ENCODE measurements at regions not wholly inside any gene's neighbourhood (a gene's known extent, or its start where the extent isn't known, plus 50 kb on each side); places are given as distances from the start of the nearest gene placed in this dataset.

DNA sequence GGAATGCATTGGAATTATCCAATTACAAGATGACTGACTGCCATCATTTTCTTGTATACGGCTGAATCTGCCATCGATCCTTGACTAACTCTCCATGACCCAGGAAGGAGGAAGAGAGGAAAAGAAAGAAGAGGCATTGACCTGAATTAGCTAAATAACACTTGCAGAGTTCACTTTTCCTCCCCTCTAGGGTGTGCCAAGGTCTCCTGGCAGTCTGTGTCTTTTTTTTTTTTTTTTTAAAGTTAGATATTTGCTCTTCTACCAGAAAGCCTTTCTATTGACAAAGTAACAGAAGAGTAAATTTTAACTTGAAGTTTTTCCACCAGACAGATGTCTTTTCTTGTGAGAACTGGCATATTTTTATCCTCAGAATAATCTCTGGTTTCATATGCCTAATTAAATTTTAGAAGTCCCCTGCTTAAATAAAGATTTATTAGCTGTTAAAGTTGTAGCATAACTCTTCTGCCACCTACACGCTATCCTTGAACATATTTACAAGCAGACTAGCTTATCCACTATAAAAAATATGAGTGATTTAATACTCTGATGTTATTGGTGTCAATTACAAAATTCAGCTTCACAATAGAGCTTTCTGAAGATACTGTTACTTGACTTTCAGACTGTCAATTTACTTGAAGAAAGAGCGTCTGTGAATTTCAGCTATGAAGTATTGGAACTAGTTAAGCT, 171.7 kb upstream of the ETAA1 start:
- Histone ChIP-seq H3K27ac (ENCODE audit: insufficient read length, low read depth, low read length) (no peak overlapping the region), H3K4me1 (ENCODE audit: insufficient read depth, low read length) (no peaks in the 10 kb centered on the region), H3K14ac (ENCODE audit: insufficient read depth, low read length) (no peak overlapping the region), H4K8ac (replicated peaks; ENCODE audit: insufficient read length, low read depth, low read length) (no peak overlapping the region), H3K79me1 (ENCODE audit: insufficient read depth, low read depth, low read length, poor library complexity, severe bottlenecking) (no peaks in the 10 kb centered on the region), H3K4ac (ENCODE audit: low read depth, low read length) (no peak overlapping the region), H3K23me2 (ENCODE audit: insufficient read length, low read depth, low read length, poor library complexity, severe bottlenecking) (no peaks in the 10 kb centered on the region), H3K4me2 (ENCODE audit: insufficient read depth, insufficient read length, low read length) (no peak overlapping the region), H4K5ac (ENCODE audit: insufficient read length, low read depth, low read length) (no peak overlapping the region), H3K9ac (ENCODE audit: extremely low read depth, insufficient read length, low read length) (no peak overlapping the region), H2AK5ac (ENCODE audit: insufficient read length, low read length) (no peak overlapping the region), H2BK20ac (ENCODE audit: low read depth, low read length, poor library complexity, severe bottlenecking) (no peak overlapping the region), H3K27me3 (ENCODE audit: insufficient read depth, low read length) (no peaks in the 10 kb centered on the region), H3K9me3 (ENCODE audit: control insufficient read depth, low read depth, low read length) (no peaks in the 10 kb centered on the region), H3K23ac (ENCODE audit: insufficient read length, low read depth, low read length) (no peak overlapping the region), H3K56ac (ENCODE audit: insufficient read length, low read depth, low read length) (no peak overlapping the region), H2BK120ac (ENCODE audit: low read depth, low read length, poor library complexity, severe bottlenecking) (no peak overlapping the region), H2BK12ac (ENCODE audit: insufficient read length, low read depth, low read length) (no peak overlapping the region), H2BK5ac (ENCODE audit: insufficient read length, low read length) (no peak overlapping the region), H3T11ph (ENCODE audit: low read length) (no peak overlapping the region), H4K20me1 (ENCODE audit: control insufficient read depth, insufficient read depth, insufficient read length) (no peaks in the 10 kb centered on the region), H4K91ac (ENCODE audit: insufficient read length, low read depth, low read length) (no peak overlapping the region), H2AFZ (ENCODE audit: low read length) (no peak overlapping the region), H2BK15ac (ENCODE audit: low read depth, low read length) (no peak overlapping the region), H3K18ac (ENCODE audit: insufficient read length, low read depth, low read length) (no peak overlapping the region), H3K79me2 (ENCODE audit: insufficient read depth, low read length) (no peaks in the 10 kb centered on the region)
- Mint-ChIP-seq H3K4me3 (no peak overlapping the region), H3K27me3 (ENCODE audit: low read depth) (no peaks in the 10 kb centered on the region; the same call in 1 of the 2 replicates), H3K4me1 (no peaks in the 10 kb centered on the region), H3K27ac (no peak overlapping the region), H3K9me3 (no peaks in the 10 kb centered on the region), H3K36me3 (ENCODE audit: insufficient read depth in 1 of 3, low read depth in 3 of 3) (no peaks in the 10 kb centered on the region; a peak in 1 of 7 replicates)
- no peak for TF ChIP-seq CTCF (conservative IDR thresholded peaks at IDR 0.05)
- no peak for DNase-seq
- WGBS (ENCODE audit: extremely low coverage, insufficient read length, low lambda C conversion rate), result no CpG with 5 or more reads among the region's 4 CpGs

Measured in H9 (cell line).